T-helper 17 cell (primary cell): ENCODE measurements at regions not wholly inside any gene's neighbourhood (a gene's known extent, or its start where the extent isn't known, plus 50 kb on each side); places are given as distances from the start of the nearest gene placed in this dataset.

ENCODE experiments used
- ATAC-seq: fragments of 150-1000 bp; cut with Tn5 transposase; 2 replicates; pipeline ENCODE4 v1.10.0; 2021; ENCODE audit warnings: mild to moderate bottlenecking, moderate library complexity
- DNase-seq, 3 donors: peaks; one replicate each; pipeline versions ENCODE4 v3.0.0 to v3.0.0-alpha.2; 2020 to 2021
- H3K9me3 ChIP-seq: one replicate; pipeline ENCODE4 v1.7.0; 2013; ENCODE audit warnings: low read length, mild to moderate bottlenecking; ENCODE audit not compliant: control insufficient read depth, poor library complexity, severe bottlenecking
- H3K27ac Mint-ChIP-seq: one replicate; pipeline ENCODE4 v1.8.0; 2022; ENCODE audit warnings: mild to moderate bottlenecking, moderate library complexity, mixed read lengths
- H3K27me3 Mint-ChIP-seq: one replicate; pipeline ENCODE4 v1.8.0; 2022; ENCODE audit warnings: mixed read lengths
- H3K36me3 Mint-ChIP-seq: one replicate; pipeline ENCODE4 v1.8.0; 2022; ENCODE audit warnings: low read depth, mixed read lengths
- H3K4me1 Mint-ChIP-seq: one replicate; pipeline ENCODE4 v1.8.0; 2022; ENCODE audit warnings: mild to moderate bottlenecking, mixed read lengths
- H3K4me3 Mint-ChIP-seq: one replicate; pipeline ENCODE4 v1.8.0; 2022; ENCODE audit warnings: mild to moderate bottlenecking, moderate library complexity, mixed read lengths

GRCh38 chr13:111480976-111481375 is 160.5 kb downstream of the TEX29 start:
- no peak for DNase-seq
- Mint-ChIP-seq H3K36me3 (no peaks in the 10 kb centered on the region), H3K4me3 (no peak overlapping the region), H3K27ac (no peak overlapping the region), H3K27me3 (peaks cover 24% of the 10 kb centered on the region), H3K4me1 (peaks cover 7% of the 10 kb centered on the region)
- ATAC-seq: no peak
- H3K9me3 ChIP-seq: no peaks in the 10 kb centered on the region

GRCh38 chr13:111482126-111482525 is 161.7 kb downstream of the TEX29 start:
- Mint-ChIP-seq H3K4me1 (peaks cover 7% of the 10 kb centered on the region), H3K27me3 (peaks cover 24% of the 10 kb centered on the region), H3K27ac (no peak overlapping the region), H3K4me3 (no peak overlapping the region), H3K36me3 (no peaks in the 10 kb centered on the region)
- DNase-seq (no peak), ATAC-seq (no peak)
- H3K9me3 ChIP-seq: no peaks in the 10 kb centered on the region

GRCh38 chr13:111482806-111483620 is 162.6 kb downstream of the TEX29 start:
- Mint-ChIP-seq H3K27ac (no peak overlapping the region), H3K27me3 (peaks cover 24% of the 10 kb centered on the region), H3K36me3 (no peaks in the 10 kb centered on the region), H3K4me3 (no peak overlapping the region), H3K4me1 (peaks cover 7% of the 10 kb centered on the region)
- DNase-seq (no peak), ATAC-seq (no peak)
- H3K9me3 ChIP-seq: no peaks in the 10 kb centered on the region

- Mint-ChIP-seq H3K4me1 (peaks cover 7% of the 10 kb centered on the region), H3K27me3 (peaks cover 24% of the 10 kb centered on the region), H3K27ac (no peak overlapping the region), H3K36me3 (no peaks in the 10 kb centered on the region), H3K4me3 (no peak overlapping the region)
- no peak for ATAC-seq
- no peaks in the 10 kb centered on the region for H3K9me3 ChIP-seq
- no peak for DNase-seq
These were observed 163.2 kb downstream of the TEX29 start for GRCh38 chr13:111483621-111483987.

- DNase-seq (no peak), ATAC-seq (no peak)
- H3K9me3 ChIP-seq: no peaks in the 10 kb centered on the region
- Mint-ChIP-seq H3K27me3 (peaks cover 24% of the 10 kb centered on the region), H3K27ac (no peak overlapping the region), H3K36me3 (no peaks in the 10 kb centered on the region), H3K4me1 (peaks cover 7% of the 10 kb centered on the region), H3K4me3 (no peak overlapping the region)
These were observed 163.9 kb downstream of the TEX29 start for GRCh38 chr13:111484141-111484925.

- Mint-ChIP-seq H3K4me3 (no peak overlapping the region), H3K4me1 (peaks cover 5% of the 10 kb centered on the region), H3K27me3 (peaks cover 24% of the 10 kb centered on the region), H3K36me3 (no peaks in the 10 kb centered on the region), H3K27ac (no peak overlapping the region)
- ATAC-seq: no peak
- DNase-seq: no peak
- no peaks in the 10 kb centered on the region for H3K9me3 ChIP-seq
These were observed 164.5 kb downstream of the TEX29 start for GRCh38 chr13:111484959-111485358.

- H3K4me1 Mint-ChIP-seq: peaks cover 3% of the 10 kb centered on the region
- H3K27me3 Mint-ChIP-seq: peaks cover 19% of the 10 kb centered on the region
- ATAC-seq: no peak
- H3K27ac Mint-ChIP-seq: no peak overlapping the region
- no peak overlapping the region for H3K4me3 Mint-ChIP-seq
- no peak for DNase-seq
- no peaks in the 10 kb centered on the region for H3K36me3 Mint-ChIP-seq
- no peaks in the 10 kb centered on the region for H3K9me3 ChIP-seq
These were observed 165.2 kb downstream of the TEX29 start for GRCh38 chr13:111485491-111486250.

- no peaks in the 10 kb centered on the region for H3K9me3 ChIP-seq
- Mint-ChIP-seq H3K27ac (no peak overlapping the region), H3K4me3 (no peak overlapping the region), H3K4me1 (peaks cover 3% of the 10 kb centered on the region), H3K27me3 (peaks cover 19% of the 10 kb centered on the region), H3K36me3 (no peaks in the 10 kb centered on the region)
- ATAC-seq: no peak
- DNase-seq: no peak
These were observed 165.9 kb downstream of the TEX29 start for GRCh38 chr13:111486331-111486730.

- Mint-ChIP-seq H3K36me3 (no peaks in the 10 kb centered on the region), H3K4me3 (no peak overlapping the region), H3K27me3 (peaks cover 19% of the 10 kb centered on the region), H3K4me1 (peaks cover 3% of the 10 kb centered on the region), H3K27ac (no peak overlapping the region)
- DNase-seq: no peak
- ATAC-seq: no peak
- no peaks in the 10 kb centered on the region for H3K9me3 ChIP-seq
These were observed 166.4 kb downstream of the TEX29 start for GRCh38 chr13:111486801-111487200.

- no peaks in the 10 kb centered on the region for H3K36me3 Mint-ChIP-seq
- H3K27me3 Mint-ChIP-seq: peaks cover 16% of the 10 kb centered on the region
- no peak for ATAC-seq
- no peak overlapping the region for H3K27ac Mint-ChIP-seq
- H3K9me3 ChIP-seq: no peaks in the 10 kb centered on the region
- no peaks in the 10 kb centered on the region for H3K4me1 Mint-ChIP-seq
- no peak for DNase-seq
- no peak overlapping the region for H3K4me3 Mint-ChIP-seq
These were observed 168.2 kb downstream of the TEX29 start for GRCh38 chr13:111488486-111489132.

- no peaks in the 10 kb centered on the region for H3K9me3 ChIP-seq
- Mint-ChIP-seq H3K4me1 (no peaks in the 10 kb centered on the region), H3K27me3 (peaks cover 11% of the 10 kb centered on the region), H3K4me3 (no peak overlapping the region), H3K27ac (no peak overlapping the region), H3K36me3 (no peaks in the 10 kb centered on the region)
- no peak for DNase-seq
- ATAC-seq: no peak
These were observed 168.9 kb downstream of the TEX29 start for GRCh38 chr13:111489301-111489700.

- Mint-ChIP-seq H3K4me3 (no peak overlapping the region), H3K4me1 (no peaks in the 10 kb centered on the region), H3K27me3 (peaks cover 11% of the 10 kb centered on the region), H3K27ac (no peak overlapping the region), H3K36me3 (no peaks in the 10 kb centered on the region)
- ATAC-seq (no peak), DNase-seq (no peak)
- no peaks in the 10 kb centered on the region for H3K9me3 ChIP-seq
These were observed 170.2 kb downstream of the TEX29 start for GRCh38 chr13:111490611-111491010.

- H3K4me1 Mint-ChIP-seq: no peaks in the 10 kb centered on the region
- H3K9me3 ChIP-seq: no peaks in the 10 kb centered on the region
- no peak overlapping the region for H3K27ac Mint-ChIP-seq
- DNase-seq (no peak), ATAC-seq (no peak)
- no peaks in the 10 kb centered on the region for H3K36me3 Mint-ChIP-seq
- H3K4me3 Mint-ChIP-seq: no peak overlapping the region
- H3K27me3 Mint-ChIP-seq: peaks cover 11% of the 10 kb centered on the region
These were observed 170.6 kb downstream of the TEX29 start for GRCh38 chr13:111491021-111491420.
